H1 (cell line): ENCODE measurements at regions not wholly inside any gene's neighbourhood (a gene's known extent, or its start where the extent isn't known, plus 50 kb on each side); places are given as distances from the start of the nearest gene placed in this dataset.

Source experiments
- CTBP2 ChIP-seq: IDR thresholded peaks from 2 replicates; pipeline ENCODE4 v1.7.0; 2011; ENCODE audit warnings: borderline replicate concordance, mild to moderate bottlenecking, moderate library complexity, mixed read lengths, low read length; ENCODE audit not compliant: insufficient read depth, insufficient read length
- EZH2 ChIP-seq: fragments of 200-600 bp; sonication (generic); IDR thresholded peaks from 2 replicates; pipeline ENCODE4 v1.7.1; 2012; ENCODE audit warnings: low read depth, mild to moderate bottlenecking, moderate library complexity, low read length, inconsistent platforms; ENCODE audit not compliant: severe bottlenecking
- GTF2F1 ChIP-seq: IDR thresholded peaks from 2 replicates; pipeline ENCODE4 v1.6.1; 2012; ENCODE audit warnings: low read depth, low read length, improper control_type of control experiment, borderline replicate concordance
- MAX ChIP-seq: IDR thresholded peaks from 2 replicates; pipeline ENCODE4 v1.6.1; 2012; ENCODE audit warnings: inconsistent platforms
- RBBP5 ChIP-seq: IDR thresholded peaks from 2 replicates; pipeline ENCODE4 v1.7.1; 2012; ENCODE audit warnings: low read depth, mild to moderate bottlenecking, inconsistent platforms, low read length, moderate library complexity, borderline replicate concordance
- TAF7 ChIP-seq: optimal IDR thresholded peaks from 2 replicates; pipeline ENCODE3; 2011; ENCODE audit warnings: low read depth, mild to moderate bottlenecking, inconsistent platforms, low read length, moderate library complexity, borderline replicate concordance

DNA sequence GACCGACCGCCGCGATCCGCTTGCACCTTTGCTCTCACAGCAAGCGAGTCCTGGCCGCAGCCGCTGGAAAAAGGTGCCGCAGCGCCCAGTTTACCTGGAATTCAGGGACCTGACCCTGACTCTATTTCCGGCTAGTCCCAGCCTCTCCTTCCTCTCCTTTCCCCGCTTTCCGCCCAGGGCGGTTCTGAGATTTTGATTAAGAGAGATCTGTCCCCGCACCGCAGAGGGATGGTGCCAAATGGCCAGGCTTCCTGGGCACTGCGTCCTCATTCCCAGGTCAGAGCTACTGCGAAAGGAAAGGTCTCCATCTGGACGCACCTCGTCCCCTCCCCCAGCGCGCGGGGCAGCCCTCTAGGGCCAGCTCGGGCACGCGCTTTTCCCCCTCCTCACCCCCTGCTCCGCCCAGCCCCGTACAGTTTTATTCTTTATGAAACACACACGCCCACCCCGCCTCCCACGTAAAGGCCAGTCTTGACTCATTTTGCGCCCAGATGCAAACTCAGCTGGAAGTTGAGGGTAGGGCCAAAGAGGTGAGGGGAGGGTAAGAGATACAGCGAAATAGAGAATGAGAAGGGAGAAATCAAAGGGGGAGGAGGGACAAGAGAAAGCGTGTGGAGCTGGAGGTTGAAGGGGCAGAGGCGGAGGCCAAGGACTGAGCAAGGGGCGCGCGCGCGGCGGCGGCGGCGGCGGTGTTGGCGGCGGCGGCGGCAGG lies 411.8 kb upstream of the ESRRG start (continued):
- TF ChIP-seq CTBP2 (peak; percentile 15), EZH2 (peak; percentile 26), MAX (peak; percentile 51; the same call in 1 of the 2 replicates), GTF2F1 (no peak), TAF7 (no peak), RBBP5 (0 out of 2 replicates have a peak, but pooled peaks have one; percentile 59)
